Nephron progenitor cell (in vitro differentiated cells): ENCODE measurements at regions not wholly inside any gene's neighbourhood (a gene's known extent, or its start where the extent isn't known, plus 50 kb on each side); places are given as distances from the start of the nearest gene placed in this dataset.
"Not testable (repeated sequence)": the region's sequence is repeated elsewhere in the genome, so short reads cannot be mapped to it uniquely, and the experiment has no call there.

ENCODE experiments used
- DNase-seq: peaks from one replicate; pipeline ENCODE4 v3.0.0; 2021
- H3K27ac Mint-ChIP-seq: 2 replicates; pipeline ENCODE4 v1.8.0; 2021; ENCODE audit warnings: mild to moderate bottlenecking, moderate library complexity, mixed read lengths
- H3K27me3 Mint-ChIP-seq: 2 replicates; pipeline ENCODE4 v1.8.0; 2021; ENCODE audit warnings: mild to moderate bottlenecking, low read depth, mixed read lengths; ENCODE audit not compliant: poor library complexity
- H3K36me3 Mint-ChIP-seq: 2 replicates; pipeline ENCODE4 v1.8.0; 2021; ENCODE audit warnings: low read depth, mixed read lengths
- H3K4me1 Mint-ChIP-seq: 2 replicates; pipeline ENCODE4 v1.8.0; 2021; ENCODE audit warnings: mixed read lengths
- H3K4me3 Mint-ChIP-seq: 2 replicates; pipeline ENCODE4 v1.8.0; 2021; ENCODE audit warnings: mild to moderate bottlenecking, moderate library complexity, mixed read lengths
- H3K9me3 Mint-ChIP-seq: 2 replicates; pipeline ENCODE4 v1.8.0; 2021; ENCODE audit warnings: mild to moderate bottlenecking, moderate library complexity, mixed read lengths
- CTCF ChIP-seq: fragments of 200-600 bp; sonication (generic); IDR thresholded peaks from 2 replicates; pipeline ENCODE4 v1.5.0; 2021; ENCODE audit warnings: antibody characterized with exemption

GRCh38 chr2:131966256-131966655 lies 195.5 kb downstream of the ANKRD30BL start:
- H3K36me3 Mint-ChIP-seq = no peaks in the 10 kb centered on the region
- no peak for TF ChIP-seq CTCF
- peaks cover 3% of the 10 kb centered on the region for H3K9me3 Mint-ChIP-seq
- no peaks in the 10 kb centered on the region for H3K4me1 Mint-ChIP-seq
- H3K27ac Mint-ChIP-seq = no peak overlapping the region
- no peak for DNase-seq
- H3K27me3 Mint-ChIP-seq = no peaks in the 10 kb centered on the region
- H3K4me3 Mint-ChIP-seq = no peak overlapping the region

- not testable (repeated sequence) for H3K9me3 Mint-ChIP-seq, H3K27me3 Mint-ChIP-seq, H3K4me3 Mint-ChIP-seq, DNase-seq, H3K36me3 Mint-ChIP-seq, H3K4me1 Mint-ChIP-seq, H3K27ac Mint-ChIP-seq
Measured at GRCh38 chr2:131958019-131958609, 203.6 kb downstream of the ANKRD30BL start.

- H3K36me3 Mint-ChIP-seq, H3K4me1 Mint-ChIP-seq, H3K27me3 Mint-ChIP-seq, H3K4me3 Mint-ChIP-seq, DNase-seq, H3K27ac Mint-ChIP-seq, H3K9me3 Mint-ChIP-seq: not testable (repeated sequence)
Measured at GRCh38 chr2:131948641-131949040, 213.1 kb downstream of the ANKRD30BL start.

- not testable (repeated sequence) for H3K4me3 Mint-ChIP-seq, H3K27me3 Mint-ChIP-seq, H3K36me3 Mint-ChIP-seq, DNase-seq, H3K4me1 Mint-ChIP-seq, H3K27ac Mint-ChIP-seq, H3K9me3 Mint-ChIP-seq
Measured at GRCh38 chr2:131923287-131923686, 238.5 kb downstream of the ANKRD30BL start.

GRCh38 chr2:131922854-131923253 lies 238.9 kb downstream of the ANKRD30BL start:
- not testable (repeated sequence) for H3K27ac Mint-ChIP-seq, H3K4me1 Mint-ChIP-seq, H3K36me3 Mint-ChIP-seq, H3K9me3 Mint-ChIP-seq, H3K27me3 Mint-ChIP-seq, DNase-seq, H3K4me3 Mint-ChIP-seq
